Neuron (in vitro differentiated cells): ENCODE measurements at regions not wholly inside any gene's neighbourhood (a gene's known extent, or its start where the extent isn't known, plus 50 kb on each side); places are given as distances from the start of the nearest gene placed in this dataset.
"Not testable (repeated sequence)": the region's sequence is repeated elsewhere in the genome, so short reads cannot be mapped to it uniquely, and the experiment has no call there.

Experiments used
- H2AFZ ChIP-seq: one replicate; pipeline ENCODE4 v1.6.1; 2013; ENCODE audit warnings: low read depth, mild to moderate bottlenecking, inconsistent platforms, low read length, moderate library complexity
- H3K27me3 ChIP-seq: one replicate; pipeline ENCODE4 v1.6.1; 2013; ENCODE audit warnings: low read length; ENCODE audit not compliant: insufficient read depth
- H3K36me3 ChIP-seq: one replicate; pipeline ENCODE4 v1.6.1; 2013; ENCODE audit warnings: low read length; ENCODE audit not compliant: insufficient read depth
- H3K4me1 ChIP-seq: one replicate; pipeline ENCODE4 v1.6.1; 2013; ENCODE audit warnings: low read length; ENCODE audit not compliant: insufficient read depth
- H3K4me3 ChIP-seq: 2 replicates; pipeline ENCODE4 v1.5.1; 2013; ENCODE audit warnings: mild to moderate bottlenecking, low read length, moderate library complexity
- H3K9me3 ChIP-seq: one replicate; pipeline ENCODE4 v1.6.1; 2013; ENCODE audit warnings: low read length

- H2AFZ ChIP-seq, H3K36me3 ChIP-seq, H3K4me3 ChIP-seq, H3K4me1 ChIP-seq, H3K27me3 ChIP-seq, H3K9me3 ChIP-seq: not testable (repeated sequence)
These were observed 199.4 kb upstream of the PODXL start for GRCh38 chr7:131755801-131756200.

GRCh38 chr7:131753620-131754222 lies 197.3 kb upstream of the PODXL start:
- no peaks in the 10 kb centered on the region for H3K36me3 ChIP-seq
- H3K27me3 ChIP-seq = no peaks in the 10 kb centered on the region
- no peaks in the 10 kb centered on the region for H3K9me3 ChIP-seq
- no peaks in the 10 kb centered on the region for H3K4me1 ChIP-seq
- H3K4me3 ChIP-seq = no peak overlapping the region
- H2AFZ ChIP-seq = no peak overlapping the region

DNA sequence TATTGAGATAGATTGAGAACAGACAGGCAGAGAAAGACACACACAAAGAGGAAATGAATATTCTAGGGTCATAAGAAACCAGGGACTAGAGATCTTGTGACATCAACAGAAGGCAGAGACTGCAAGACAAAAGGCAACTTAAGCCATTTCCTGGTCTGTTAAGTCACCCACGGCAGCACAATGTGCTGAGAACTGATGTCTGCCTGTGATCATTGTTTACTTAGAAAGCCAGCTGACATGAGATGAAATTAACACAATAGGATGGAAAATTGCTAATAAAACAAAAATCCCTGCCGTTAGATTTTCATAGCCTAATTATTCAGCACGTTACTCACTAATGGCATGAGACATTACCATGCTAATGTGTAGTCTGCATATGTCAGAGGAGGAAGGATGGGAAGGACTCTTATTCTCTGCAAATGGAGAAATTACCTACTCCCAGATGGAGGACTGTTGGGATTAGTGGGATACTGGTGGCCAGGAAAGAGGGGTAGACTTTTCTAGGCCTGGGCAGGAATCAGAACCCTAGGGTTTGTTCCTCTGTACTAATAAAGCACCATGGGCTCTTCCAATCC lies 191.3 kb upstream of the PODXL start:
- no peaks in the 10 kb centered on the region for H3K36me3 ChIP-seq
- H3K4me1 ChIP-seq = no peaks in the 10 kb centered on the region
- no peak overlapping the region for H2AFZ ChIP-seq
- H3K9me3 ChIP-seq = no peaks in the 10 kb centered on the region
- H3K4me3 ChIP-seq = no peak overlapping the region
- no peaks in the 10 kb centered on the region for H3K27me3 ChIP-seq

DNA sequence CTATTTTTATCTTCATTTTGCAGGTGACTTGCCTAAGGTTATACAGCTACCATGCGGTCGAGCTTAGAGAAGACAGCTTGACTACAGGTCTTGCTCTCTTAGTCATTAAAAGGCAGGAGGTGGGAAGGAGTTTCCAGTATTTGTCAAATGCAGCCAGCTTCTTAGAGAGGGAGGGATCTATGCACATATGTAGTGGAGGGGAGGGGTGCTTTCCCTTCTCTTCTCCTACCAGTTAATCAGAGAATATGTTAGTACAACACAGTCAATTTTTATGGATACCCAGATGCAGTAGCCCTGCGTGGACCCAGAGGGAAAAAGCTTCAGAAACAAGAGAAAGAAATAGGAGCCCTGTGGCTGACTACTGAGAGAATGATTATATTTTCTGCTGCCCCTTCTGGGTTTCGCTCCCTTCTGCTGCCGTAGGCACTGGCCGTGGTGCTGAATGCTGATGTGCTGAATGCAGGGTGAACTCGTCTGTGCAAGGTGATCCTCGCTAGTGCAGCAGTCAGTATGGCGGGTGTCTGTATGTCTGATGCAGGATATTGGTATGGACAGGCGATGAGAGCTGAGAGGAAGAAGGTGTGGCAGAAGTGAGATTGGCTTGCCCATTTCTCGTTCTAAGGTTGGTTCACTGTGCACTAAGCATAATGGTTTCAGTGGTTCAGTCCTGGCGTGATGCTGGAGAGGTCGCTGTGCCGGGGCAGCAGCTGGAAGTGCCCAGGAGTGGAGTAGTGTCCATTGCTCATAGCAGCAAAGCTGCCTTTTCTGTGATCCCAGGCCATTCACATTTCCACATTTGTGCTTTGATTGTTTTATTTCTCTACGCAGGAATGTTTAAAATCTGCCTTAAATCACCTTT lies 189.2 kb upstream of the PODXL start:
- H2AFZ ChIP-seq = no peak overlapping the region

DNA sequence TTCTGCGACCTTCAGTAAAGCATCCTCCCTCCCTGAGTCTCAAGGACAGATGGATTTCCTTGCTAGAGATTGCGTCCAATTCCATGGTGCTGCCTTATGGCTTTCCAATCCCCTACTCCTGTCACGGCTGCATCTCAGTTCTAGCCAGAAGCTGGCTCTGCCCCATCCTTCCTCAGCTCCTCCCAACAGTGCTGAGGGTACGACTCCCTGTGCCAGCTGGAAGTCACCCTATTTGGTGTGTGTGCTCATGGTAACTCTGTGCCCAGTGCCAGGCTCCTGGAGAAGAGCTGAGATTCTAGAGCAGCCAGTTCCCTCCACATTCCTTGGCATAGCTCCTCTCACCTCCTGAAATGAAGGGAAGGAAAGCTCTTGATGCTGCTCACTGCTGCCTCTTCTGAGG lies 185.0 kb upstream of the PODXL start:
- Histone ChIP-seq H3K27me3 (no peaks in the 10 kb centered on the region), H2AFZ (no peak overlapping the region), H3K4me1 (peaks cover 2% of the 10 kb centered on the region), H3K36me3 (no peaks in the 10 kb centered on the region), H3K4me3 (no peak overlapping the region), H3K9me3 (no peaks in the 10 kb centered on the region)

More for the DNA sequence above, 189.2 kb upstream of the PODXL start:
- H3K9me3 ChIP-seq = no peaks in the 10 kb centered on the region
- no peaks in the 10 kb centered on the region for H3K27me3 ChIP-seq
- peaks cover 2% of the 10 kb centered on the region for H3K4me1 ChIP-seq
- H3K4me3 ChIP-seq = no peak overlapping the region
- H3K36me3 ChIP-seq = no peaks in the 10 kb centered on the region

DNA sequence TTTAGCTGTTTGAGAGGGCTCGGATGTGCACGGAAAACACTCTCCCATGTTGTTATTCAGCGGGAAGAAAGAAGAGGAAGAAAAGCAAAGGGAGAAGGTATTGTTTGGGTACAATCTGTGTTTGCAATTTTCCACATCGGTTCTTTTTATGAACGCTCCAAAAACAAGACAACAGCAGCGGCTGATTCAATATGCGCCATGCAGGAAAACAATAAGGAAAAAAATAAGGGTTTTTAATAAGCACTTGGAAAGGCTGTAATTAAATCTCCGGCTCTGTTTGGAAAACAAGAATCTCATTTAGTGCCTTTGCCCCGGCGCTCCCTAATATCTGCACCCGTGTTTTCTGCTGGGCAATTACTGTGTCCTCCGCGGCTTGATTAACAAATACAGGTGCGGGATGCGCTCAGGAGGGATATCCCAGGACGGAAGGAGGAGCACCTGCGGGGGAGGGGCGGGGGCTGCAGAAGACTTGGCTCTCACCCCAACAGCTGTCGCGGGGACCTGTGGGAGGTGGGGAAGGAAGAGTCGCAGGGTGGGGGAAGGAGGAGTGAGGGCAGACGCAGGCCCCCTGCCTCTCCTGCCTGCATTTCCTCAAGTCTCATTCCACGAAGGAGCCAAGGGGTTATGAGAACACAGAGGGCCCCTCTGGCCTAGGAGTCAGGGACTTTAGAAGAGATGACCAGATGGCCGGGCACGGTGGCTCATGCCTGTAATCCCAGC lies 181.5 kb upstream of the PODXL start:
- Histone ChIP-seq H3K4me1 (peaks cover 2% of the 10 kb centered on the region), H3K27me3 (no peaks in the 10 kb centered on the region), H3K36me3 (no peaks in the 10 kb centered on the region), H3K9me3 (no peaks in the 10 kb centered on the region), H2AFZ (no peak overlapping the region), H3K4me3 (no peak overlapping the region)

DNA sequence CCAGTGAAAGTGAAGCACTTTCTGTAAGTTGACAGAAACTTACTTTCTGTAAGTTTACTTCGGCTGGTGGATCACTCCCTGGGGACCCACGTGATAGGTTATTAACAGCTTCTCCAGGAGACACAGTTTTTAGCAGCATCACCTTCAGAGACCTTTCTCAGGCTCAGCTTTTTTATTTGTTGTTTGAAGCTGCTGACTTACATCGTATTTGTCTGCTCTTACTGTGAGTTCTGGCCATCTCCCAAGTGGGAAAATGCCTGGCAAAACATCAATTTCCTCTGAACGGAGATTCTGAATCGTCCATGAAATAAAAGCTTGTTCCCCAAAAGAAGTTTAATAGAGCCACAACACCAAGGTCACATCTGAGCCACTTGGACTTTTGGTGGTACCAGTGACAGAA lies 178.7 kb upstream of the PODXL start:
- H3K36me3 ChIP-seq = no peaks in the 10 kb centered on the region
- no peak overlapping the region for H3K4me3 ChIP-seq
- H3K4me1 ChIP-seq = no peaks in the 10 kb centered on the region
- no peak overlapping the region for H2AFZ ChIP-seq
- no peaks in the 10 kb centered on the region for H3K9me3 ChIP-seq
- H3K27me3 ChIP-seq = no peaks in the 10 kb centered on the region

DNA sequence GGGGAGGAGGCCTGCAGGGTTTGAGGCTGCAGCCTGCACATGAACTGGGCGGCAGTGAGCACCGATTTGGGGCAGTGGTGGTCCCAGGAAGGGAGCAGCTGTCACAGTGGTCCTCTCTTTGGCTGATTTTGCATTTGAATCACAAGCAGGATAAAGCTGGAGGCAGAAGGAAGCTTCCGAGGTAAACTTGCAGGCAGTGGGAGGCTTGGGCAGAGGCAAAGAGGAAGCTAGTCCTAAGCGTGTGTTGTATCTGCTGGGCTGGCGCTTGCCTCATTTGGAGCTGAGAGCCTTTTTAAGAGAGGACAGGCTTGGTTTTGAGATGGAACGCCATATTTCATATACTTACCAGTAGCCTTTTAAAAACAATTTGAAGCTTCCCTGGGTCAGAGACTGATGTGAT lies 177.2 kb upstream of the PODXL start:
- H3K9me3 ChIP-seq = no peaks in the 10 kb centered on the region
- H3K36me3 ChIP-seq = no peaks in the 10 kb centered on the region
- no peak overlapping the region for H3K4me3 ChIP-seq
- no peak overlapping the region for H2AFZ ChIP-seq
- H3K27me3 ChIP-seq = no peaks in the 10 kb centered on the region
- H3K4me1 ChIP-seq = no peaks in the 10 kb centered on the region

GRCh38 chr7:131727189-131727588 lies 170.8 kb upstream of the PODXL start:
- Histone ChIP-seq H3K9me3 (no peaks in the 10 kb centered on the region), H2AFZ (no peak overlapping the region), H3K27me3 (no peaks in the 10 kb centered on the region), H3K4me1 (peaks cover 4% of the 10 kb centered on the region), H3K4me3 (no peak overlapping the region), H3K36me3 (no peaks in the 10 kb centered on the region)

DNA sequence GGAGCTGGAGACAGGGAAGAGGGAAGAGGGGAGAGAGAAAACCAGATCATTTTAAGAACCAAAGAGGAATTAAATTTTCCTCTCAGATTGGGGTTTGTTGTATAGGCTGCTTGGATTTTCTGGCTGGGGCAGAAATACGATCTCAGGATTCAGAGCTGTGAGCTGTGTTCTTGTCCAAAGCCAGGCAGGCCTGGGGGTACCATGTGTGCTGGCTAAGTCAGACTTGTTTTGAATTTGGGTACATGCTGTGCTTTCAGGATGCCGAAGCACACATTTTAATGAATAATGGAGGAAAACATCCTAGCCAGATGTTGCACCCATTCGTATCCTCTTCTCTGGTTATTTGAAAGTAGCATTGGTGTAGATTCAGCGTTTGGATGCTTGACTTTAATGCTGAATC lies 170.3 kb upstream of the PODXL start:
- no peak overlapping the region for H3K4me3 ChIP-seq
- no peaks in the 10 kb centered on the region for H3K36me3 ChIP-seq
- no peaks in the 10 kb centered on the region for H3K9me3 ChIP-seq
- no peak overlapping the region for H2AFZ ChIP-seq
- no peaks in the 10 kb centered on the region for H3K27me3 ChIP-seq
- peaks cover 4% of the 10 kb centered on the region for H3K4me1 ChIP-seq

- Histone ChIP-seq H3K36me3 (no peaks in the 10 kb centered on the region), H2AFZ (no peak overlapping the region), H3K27me3 (no peaks in the 10 kb centered on the region), H3K4me1 (peaks cover 4% of the 10 kb centered on the region), H3K4me3 (no peak overlapping the region), H3K9me3 (no peaks in the 10 kb centered on the region)
These were observed 169.6 kb upstream of the PODXL start for GRCh38 chr7:131726031-131726430.

DNA sequence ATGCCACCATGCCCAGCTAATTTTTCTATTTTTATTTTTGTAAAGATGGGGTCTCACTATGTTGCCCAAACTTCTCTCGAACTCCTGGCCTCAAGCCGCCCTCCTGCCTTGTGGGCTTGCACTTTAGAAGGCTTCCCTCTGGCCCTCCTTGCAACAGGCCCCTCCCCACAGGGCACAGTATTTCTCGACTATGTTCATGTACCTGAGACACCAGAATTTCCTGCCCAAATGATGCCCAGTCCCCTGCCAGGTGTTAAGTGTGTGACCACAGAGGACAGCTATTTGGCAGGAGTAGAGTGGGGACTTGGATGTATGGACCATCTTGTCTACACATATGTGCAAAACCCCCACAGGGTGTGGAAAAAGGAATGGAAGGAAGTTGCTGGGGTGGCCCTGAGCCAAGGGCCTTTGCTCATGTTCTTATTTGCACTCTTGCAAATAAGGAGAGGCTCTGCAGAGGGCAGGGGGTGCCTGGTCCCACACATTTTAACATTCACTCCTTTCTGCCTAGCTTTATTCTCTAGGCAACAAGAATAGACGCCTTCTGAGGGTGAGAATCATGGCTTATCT lies 168.4 kb upstream of the PODXL start:
- H3K4me3 ChIP-seq = no peak overlapping the region
- H3K4me1 ChIP-seq = peaks cover 4% of the 10 kb centered on the region

DNA sequence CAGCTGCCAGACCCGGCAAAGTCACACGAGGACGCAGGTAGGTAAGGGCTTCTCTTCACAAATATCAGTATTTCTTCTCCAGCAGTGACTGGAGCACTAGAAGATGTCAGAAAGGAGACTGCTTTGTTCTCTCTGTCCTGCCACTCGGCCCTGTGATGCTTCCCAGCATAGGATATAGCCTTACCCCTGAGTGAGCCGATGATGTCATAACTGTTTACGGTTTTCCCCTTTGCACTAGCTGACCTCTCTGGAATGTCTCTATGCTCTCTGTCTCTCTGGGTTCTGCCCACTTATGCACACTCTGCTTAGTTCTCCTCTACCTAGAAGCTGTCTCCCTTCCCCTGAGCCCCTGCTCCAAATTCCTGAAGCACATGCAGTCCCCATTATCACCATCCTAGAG lies 167.5 kb upstream of the PODXL start:
- Histone ChIP-seq H3K36me3 (no peaks in the 10 kb centered on the region), H3K9me3 (no peaks in the 10 kb centered on the region), H2AFZ (no peak overlapping the region), H3K27me3 (no peaks in the 10 kb centered on the region), H3K4me3 (no peak overlapping the region), H3K4me1 (peaks cover 4% of the 10 kb centered on the region)

More for the DNA sequence above, 168.4 kb upstream of the PODXL start:
- Histone ChIP-seq H3K9me3 (no peaks in the 10 kb centered on the region), H3K27me3 (no peaks in the 10 kb centered on the region), H2AFZ (no peak overlapping the region), H3K36me3 (no peaks in the 10 kb centered on the region)
